CD14-positive monocyte (primary cell): ENCODE measurements at regions not wholly inside any gene's neighbourhood (a gene's known extent, or its start where the extent isn't known, plus 50 kb on each side); places are given as distances from the start of the nearest gene placed in this dataset.
A peak's percentile ranks its signal among the peaks of the same experiment; 100 is the strongest.

Experiments
- DNase-seq, 3 donors: peaks; one replicate each; pipeline ENCODE4 v3.0.0-alpha.2; 2011 to 2022
- H2AFZ ChIP-seq: 2 replicates; pipeline ENCODE4 v1.6.0; 2012; ENCODE audit warnings: mild to moderate bottlenecking, low read depth, low read length, inconsistent platforms; ENCODE audit not compliant: insufficient read depth, poor library complexity, severe bottlenecking
- H3K27ac ChIP-seq, 2 donors: 1 replicate in 1 of 2; 2 replicates in 1 of 2; pipeline ENCODE4 v1.5.1; 2012 to 2013; ENCODE audit warnings: low read length in 2 of 2, control low read depth in 1 of 2, inconsistent platforms in 1 of 2, low read depth in 1 of 2, mild to moderate bottlenecking in 1 of 2
- H3K27me3 ChIP-seq, 2 donors: one replicate each; pipeline versions ENCODE4 v1.6.0 to v1.6.1; 2011 to 2013; ENCODE audit warnings: low read length in 2 of 2; ENCODE audit not compliant: control insufficient read depth in 2 of 2, insufficient read depth in 2 of 2
- H3K36me3 ChIP-seq, 2 donors: replicated peaks in 1 of 2; 1 replicate in 1 of 2; 2 replicates in 1 of 2; pipeline versions ENCODE4 v1.5.1 to v1.6.1; 2012 to 2013; ENCODE audit warnings: low read length in 2 of 2, control low read depth in 1 of 2, inconsistent platforms in 1 of 2, mild to moderate bottlenecking in 1 of 2; ENCODE audit not compliant: insufficient read depth in 2 of 2, control insufficient read depth in 1 of 2
- H3K4me1 ChIP-seq, 2 donors: 1 replicate in 1 of 2; 2 replicates in 1 of 2; pipeline versions ENCODE4 v1.5.1 to v1.6.1; 2012 to 2013; ENCODE audit warnings: low read length in 2 of 2, control low read depth in 1 of 2, inconsistent platforms in 1 of 2, mild to moderate bottlenecking in 1 of 2, moderate library complexity in 1 of 2; ENCODE audit not compliant: insufficient read depth in 2 of 2, control insufficient read depth in 1 of 2
- H3K4me2 ChIP-seq: replicated peaks from 2 replicates; pipeline ENCODE3; 2012; ENCODE audit warnings: low read length, moderate library complexity, mild to moderate bottlenecking; ENCODE audit not compliant: poor library complexity, severe bottlenecking; ENCODE audit errors: extremely low read depth
- H3K4me3 ChIP-seq, 3 experiments: fragments of 200-600 bp in 1 of 3; sonication (generic) in 1 of 3; replicated peaks in 1 of 3; 1 replicate in 2 of 3; 2 replicates in 1 of 3; pipeline ENCODE4 v1.5.1; 2011 to 2013; ENCODE audit warnings: low read length in 3 of 3, mild to moderate bottlenecking in 3 of 3, control low read depth in 2 of 3, low read depth in 2 of 3, inconsistent platforms in 1 of 3, moderate library complexity in 1 of 3
- H3K79me2 ChIP-seq: 2 replicates; pipeline ENCODE4 v1.6.0; 2012; ENCODE audit warnings: mild to moderate bottlenecking, control low read depth, inconsistent platforms, low read length, moderate library complexity; ENCODE audit not compliant: insufficient read depth
- H3K9ac ChIP-seq: 2 replicates; pipeline ENCODE4 v1.6.0; 2017; ENCODE audit warnings: low read length, mild to moderate bottlenecking; ENCODE audit not compliant: insufficient read depth, poor library complexity, severe bottlenecking
- H3K9me3 ChIP-seq, 2 donors: replicated peaks in 1 of 2; 1 replicate in 1 of 2; 2 replicates in 1 of 2; pipeline versions ENCODE4 v1.5.1 to v1.6.1; 2012 to 2013; ENCODE audit warnings: low read length in 2 of 2, control low read depth in 1 of 2; ENCODE audit not compliant: control insufficient read depth in 1 of 2, insufficient read depth in 1 of 2
- H4K20me1 ChIP-seq: 2 replicates; pipeline ENCODE4 v1.6.0; 2012; ENCODE audit warnings: mild to moderate bottlenecking, low read length, control low read depth, moderate library complexity; ENCODE audit not compliant: insufficient read depth
- H3K27ac Mint-ChIP-seq, 7 donors: one replicate each; pipeline ENCODE4 v1.8.0; 2020; ENCODE audit warnings: mild to moderate bottlenecking in 7 of 7, mixed read lengths in 7 of 7, moderate library complexity in 6 of 7, inconsistent platforms in 2 of 7
- H3K27me3 Mint-ChIP-seq, 3 donors: one replicate each; pipeline ENCODE4 v1.8.0; 2021 to 2022; ENCODE audit warnings: low read depth in 3 of 3, mild to moderate bottlenecking in 3 of 3, mixed read lengths in 3 of 3, moderate library complexity in 3 of 3, inconsistent platforms in 1 of 3
- H3K36me3 Mint-ChIP-seq, 2 donors: one replicate each; pipeline ENCODE4 v1.8.0; 2020; ENCODE audit warnings: mixed read lengths in 2 of 2, inconsistent platforms in 1 of 2, mild to moderate bottlenecking in 1 of 2
- H3K4me1 Mint-ChIP-seq: one replicate; pipeline ENCODE4 v1.8.0; 2020; ENCODE audit warnings: mild to moderate bottlenecking, mixed read lengths
- H3K4me3 Mint-ChIP-seq, 2 donors: one replicate each; pipeline ENCODE4 v1.8.0; 2020; ENCODE audit warnings: mild to moderate bottlenecking in 2 of 2, mixed read lengths in 2 of 2, moderate library complexity in 1 of 2
- H3K9me3 Mint-ChIP-seq, 7 donors: one replicate each; pipeline ENCODE4 v1.8.0; 2020 to 2022; ENCODE audit warnings: mixed read lengths in 7 of 7, mild to moderate bottlenecking in 6 of 7, moderate library complexity in 6 of 7, inconsistent platforms in 2 of 7
- WGBS: methylation state at CpG from one replicate; pipeline ENCODE4 v1.1.5; 2013; ENCODE audit warnings: missing lambda C conversion rate; ENCODE audit not compliant: insufficient coverage; 5-methylcytosine and 5-hydroxymethylcytosine counted together
- intact Hi-C, 2 donors: fragments of 100-400 bp; cut with micrococcal nuclease; formaldehyde crosslinking; loops; one replicate each; pipeline versions ENCODE4 v1.15.0 to v1.15.1; 2023
- TF ChIP-seq, protein P1 (sequence below): fragments of 200-600 bp; IDR thresholded peaks from one replicate; pipeline ENCODE4 v1.8.0; 2022; ENCODE audit warnings: antibody characterized with exemption, mild to moderate bottlenecking

DNA sequence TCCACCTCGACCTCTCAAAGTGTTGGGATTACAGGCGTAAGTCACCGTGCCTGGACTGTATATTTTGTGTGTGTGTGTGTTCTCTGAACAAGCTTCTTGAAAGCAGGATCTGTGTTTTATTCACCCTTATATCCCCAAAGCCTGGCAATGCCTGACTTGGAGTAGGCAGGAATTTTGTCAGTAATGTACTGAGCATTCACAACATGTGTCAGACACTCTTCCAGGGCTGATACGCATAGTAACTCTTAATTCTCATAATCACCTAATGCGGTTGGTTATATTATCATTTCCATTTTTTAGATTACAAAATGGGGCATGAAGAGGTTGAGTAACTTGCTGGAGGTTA lies 50.4 kb upstream of the PLEKHG3 start:
- H3K9me3 ChIP-seq: no peaks in the 10 kb centered on the region
- H3K4me3 ChIP-seq: no peak overlapping the region
- Mint-ChIP-seq H3K4me3 (no peak overlapping the region), H3K4me1 (peaks cover 29% of the 10 kb centered on the region), H3K9me3 (peaks cover 0 to 12% (median 7%) of the 10 kb centered on the region in 7 donors), H3K27ac (peak overlapping the region; percentile 83 to 96 (median 93)), H3K27me3 (peaks cover 10 to 15% (median 12%) of the 10 kb centered on the region in 3 donors), H3K36me3 (no peaks in the 10 kb centered on the region)
- intact Hi-C loops: loop anchor here in 1 of 2 donors (10.0 kb wide), 2 partner anchors 149 to 261 kb away; partner anchors contain the start of genes CHURC1, ZBTB1 and ZBTB25
- DNase-seq: no peak
- H3K4me2 ChIP-seq: peak overlapping the region; percentile 57
- WGBS: no CpG with 5 or more reads among the region's 5 CpGs
- H3K4me1 ChIP-seq: peaks cover 19 to 28% of the 10 kb centered on the region in 2 donors
- peaks cover 0 to 3% of the 10 kb centered on the region in 2 donors for H3K27me3 ChIP-seq
- H4K20me1 ChIP-seq: no peaks in the 10 kb centered on the region
- TF ChIP-seq, protein P1, sequence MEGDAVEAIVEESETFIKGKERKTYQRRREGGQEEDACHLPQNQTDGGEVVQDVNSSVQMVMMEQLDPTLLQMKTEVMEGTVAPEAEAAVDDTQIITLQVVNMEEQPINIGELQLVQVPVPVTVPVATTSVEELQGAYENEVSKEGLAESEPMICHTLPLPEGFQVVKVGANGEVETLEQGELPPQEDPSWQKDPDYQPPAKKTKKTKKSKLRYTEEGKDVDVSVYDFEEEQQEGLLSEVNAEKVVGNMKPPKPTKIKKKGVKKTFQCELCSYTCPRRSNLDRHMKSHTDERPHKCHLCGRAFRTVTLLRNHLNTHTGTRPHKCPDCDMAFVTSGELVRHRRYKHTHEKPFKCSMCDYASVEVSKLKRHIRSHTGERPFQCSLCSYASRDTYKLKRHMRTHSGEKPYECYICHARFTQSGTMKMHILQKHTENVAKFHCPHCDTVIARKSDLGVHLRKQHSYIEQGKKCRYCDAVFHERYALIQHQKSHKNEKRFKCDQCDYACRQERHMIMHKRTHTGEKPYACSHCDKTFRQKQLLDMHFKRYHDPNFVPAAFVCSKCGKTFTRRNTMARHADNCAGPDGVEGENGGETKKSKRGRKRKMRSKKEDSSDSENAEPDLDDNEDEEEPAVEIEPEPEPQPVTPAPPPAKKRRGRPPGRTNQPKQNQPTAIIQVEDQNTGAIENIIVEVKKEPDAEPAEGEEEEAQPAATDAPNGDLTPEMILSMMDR: no peak
- no peaks in the 10 kb centered on the region for H3K79me2 ChIP-seq
- H3K9ac ChIP-seq: peak overlapping the region; percentile 2
- peak overlapping the region in 1 of 2 donors; percentile 94 for H3K27ac ChIP-seq
- no peaks in the 10 kb centered on the region for H3K36me3 ChIP-seq
- H2AFZ ChIP-seq: no peak overlapping the region

DNA sequence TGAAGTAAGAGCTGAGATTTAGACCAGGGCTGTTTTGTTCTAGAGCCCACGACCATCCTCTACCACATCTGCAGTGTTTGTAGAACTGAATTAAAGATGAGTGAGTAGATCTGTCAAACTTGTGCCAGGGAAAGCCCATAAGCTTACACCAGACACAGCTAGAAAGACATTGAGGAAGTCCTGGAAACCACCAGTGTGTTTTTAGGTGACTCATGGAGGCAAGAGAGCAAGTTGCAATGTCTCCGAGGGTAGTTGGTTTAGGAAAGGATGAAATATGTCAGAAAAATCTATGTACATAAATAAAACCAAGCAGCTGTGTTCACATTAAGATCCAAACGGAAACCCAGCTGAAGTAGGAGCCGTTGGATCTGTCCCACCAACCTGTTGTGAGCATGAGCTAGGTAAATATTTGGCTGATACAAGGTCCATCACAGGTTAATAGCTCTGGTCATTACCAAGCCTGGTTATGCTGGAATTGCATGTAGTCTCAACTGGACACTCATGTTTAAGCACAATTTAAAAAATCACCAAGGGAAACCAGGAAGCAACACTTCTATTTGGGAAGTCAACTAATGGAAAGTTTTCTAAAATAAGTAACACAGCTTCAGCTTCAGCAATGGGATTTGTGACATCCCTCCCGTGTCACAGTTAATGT lies 49.9 kb upstream of the PLEKHG3 start:
- H3K27ac ChIP-seq: peak overlapping the region; percentile 15 to 94
- H3K27ac Mint-ChIP-seq: peak overlapping the region; percentile 83 to 96 (median 93)

More for the DNA sequence above, 49.9 kb upstream of the PLEKHG3 start:
- WGBS: 20% methylated on average over 1 of the region's 5 CpGs
- Histone ChIP-seq H3K79me2 (no peaks in the 10 kb centered on the region), H4K20me1 (no peaks in the 10 kb centered on the region), H3K36me3 (no peaks in the 10 kb centered on the region), H3K4me2 (peak overlapping the region; percentile 57), H3K4me3 (peak overlapping the region in 1 of 3 experiments; percentile 24), H3K9me3 (no peaks in the 10 kb centered on the region), H3K4me1 (peaks cover 19 to 33% of the 10 kb centered on the region in 2 donors), H3K27me3 (peaks cover under 1 to 6% of the 10 kb centered on the region in 2 donors), H2AFZ (no peak overlapping the region), H3K9ac (peak overlapping the region; percentile 62)
- Mint-ChIP-seq H3K4me3 (peak overlapping the region in 1 of 2 donors; percentile 75), H3K9me3 (peaks cover 0 to 12% (median 8%) of the 10 kb centered on the region in 7 donors), H3K27me3 (peaks cover 15 to 20% (median 17%) of the 10 kb centered on the region in 3 donors), H3K4me1 (peaks cover 34% of the 10 kb centered on the region), H3K36me3 (no peaks in the 10 kb centered on the region)
- peak; percentile 90 to 98 (median 94) for DNase-seq
- intact Hi-C loops: loop anchor here in 1 of 2 donors (10.0 kb wide), 2 partner anchors 150 to 260 kb away; partner anchors contain the start of genes CHURC1, ZBTB1 and ZBTB25
- TF ChIP-seq, protein P1: no peak
